GM21360 (cell line): ENCODE measurements at regions not wholly inside any gene's neighbourhood (a gene's known extent, or its start where the extent isn't known, plus 50 kb on each side); places are given as distances from the start of the nearest gene placed in this dataset.
"Not testable (repeated sequence)": the region's sequence is repeated elsewhere in the genome, so short reads cannot be mapped to it uniquely, and the experiment has no call there.

ENCODE experiments used
- ATAC-seq: cut with Tn5 transposase; IDR thresholded peaks from one replicate; pipeline ENCODE4 v1.9.1; 2021; ENCODE audit warnings: mild to moderate bottlenecking, moderate library complexity; ENCODE audit not compliant: unreplicated experiment

GRCh38 chr4:138639018-138639741 lies 376.4 kb upstream of the NOCT start:
- no peak for ATAC-seq

DNA sequence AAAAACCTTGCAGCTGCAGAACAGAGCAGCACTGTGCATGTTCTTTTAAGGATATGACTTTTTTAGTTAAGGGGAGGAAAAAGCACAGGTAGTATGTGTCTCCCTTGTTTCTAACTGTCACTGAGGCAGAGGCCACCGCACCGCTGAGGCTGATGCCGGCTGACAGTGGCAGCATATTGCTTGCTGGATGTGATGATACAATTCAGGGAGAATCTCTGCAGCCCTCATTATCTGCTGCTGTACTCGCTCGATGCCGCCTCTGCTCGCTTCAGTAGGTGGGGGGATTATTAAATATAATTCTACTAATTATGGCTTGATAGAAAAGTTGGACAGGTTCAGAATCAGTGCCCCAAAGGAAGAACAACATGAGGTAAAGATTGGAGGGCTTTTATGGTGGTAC lies 378.8 kb upstream of the NOCT start:
- ATAC-seq, result no peak

- ATAC-seq, result no peak
These were observed 380.7 kb upstream of the NOCT start for GRCh38 chr4:138634915-138635314.

- no peak for ATAC-seq
These were observed 382.0 kb upstream of the NOCT start for GRCh38 chr4:138633580-138633904.

DNA sequence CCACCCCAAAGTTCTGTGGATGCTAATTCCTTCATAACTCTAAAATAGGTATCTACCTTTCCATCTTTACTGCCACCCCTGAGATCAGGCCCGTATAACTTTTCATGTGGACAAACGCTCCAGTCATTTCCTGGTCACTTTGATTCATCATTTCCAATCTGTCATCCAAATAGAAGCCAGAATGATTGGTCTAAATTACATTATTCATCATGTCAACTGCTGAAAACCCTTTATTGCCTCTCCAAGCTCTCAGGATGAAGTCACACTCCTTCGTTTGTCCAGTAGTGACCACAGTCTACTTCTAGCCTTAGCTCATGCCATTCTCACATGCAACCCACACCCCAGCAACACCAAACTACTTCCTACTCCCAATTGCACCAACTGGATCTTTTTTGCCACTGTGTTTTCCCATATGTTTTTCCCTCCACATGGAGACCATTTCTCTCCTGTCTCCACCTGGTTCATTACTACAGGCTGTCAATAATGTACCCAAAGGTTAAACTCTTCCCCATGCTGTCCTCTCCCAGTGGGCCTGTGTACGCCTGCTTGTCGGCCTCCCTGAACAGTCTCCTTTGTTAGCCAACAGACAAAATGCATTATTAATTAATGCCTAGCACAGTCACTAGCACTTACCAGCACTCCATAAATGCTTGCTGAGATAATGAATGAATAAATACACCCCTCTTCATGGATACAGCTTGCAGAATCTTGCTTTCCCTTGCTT lies 382.6 kb upstream of the NOCT start:
- ATAC-seq, result no peak

- no peak for ATAC-seq
These were observed 384.9 kb upstream of the NOCT start for GRCh38 chr4:138630666-138631065.

- no peak for ATAC-seq
These were observed 385.9 kb upstream of the NOCT start for GRCh38 chr4:138629669-138630068.

DNA sequence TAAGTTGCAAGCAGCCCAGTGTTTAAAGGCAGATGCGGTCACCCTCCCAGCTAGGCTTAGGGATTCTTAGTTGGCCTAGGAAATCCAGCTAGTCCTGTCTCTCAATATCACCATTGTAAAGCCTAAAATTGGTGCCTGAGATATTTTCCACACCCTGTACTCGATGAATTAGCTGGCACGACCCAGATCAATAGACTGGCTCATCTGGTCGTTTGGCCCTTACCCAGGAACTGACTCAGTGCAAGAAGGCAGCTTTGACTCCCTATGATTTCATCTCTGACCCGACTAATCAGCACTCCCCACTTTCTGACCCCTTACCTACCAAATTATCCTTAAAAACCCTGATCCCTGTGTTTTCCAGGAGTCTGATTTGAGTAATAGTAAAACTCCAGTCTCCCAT lies 384.9 kb upstream of the SLC7A11 start:
- ATAC-seq, result no peak

- ATAC-seq, result not testable (repeated sequence)
These were observed 380.2 kb upstream of the SLC7A11 start for GRCh38 chr4:138622362-138622761.

DNA sequence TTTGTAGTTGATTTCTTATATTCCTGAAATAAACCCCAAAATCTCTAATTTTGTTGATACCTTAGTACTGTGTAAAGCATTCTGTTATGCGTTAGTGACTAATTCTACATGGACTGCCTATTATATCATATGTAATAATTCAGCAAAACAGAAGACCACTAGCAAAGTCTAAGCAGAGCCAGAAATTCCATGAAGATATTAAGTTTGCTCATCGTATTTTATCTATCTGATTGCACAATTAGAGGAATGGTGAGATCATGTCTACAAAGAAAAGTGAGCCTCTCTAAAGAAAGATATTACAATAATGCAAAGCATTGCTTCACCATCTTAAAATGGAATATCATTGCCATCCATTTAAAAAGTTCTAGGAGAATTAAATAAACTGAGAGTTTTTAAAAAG lies 374.6 kb upstream of the SLC7A11 start:
- no peak for ATAC-seq

DNA sequence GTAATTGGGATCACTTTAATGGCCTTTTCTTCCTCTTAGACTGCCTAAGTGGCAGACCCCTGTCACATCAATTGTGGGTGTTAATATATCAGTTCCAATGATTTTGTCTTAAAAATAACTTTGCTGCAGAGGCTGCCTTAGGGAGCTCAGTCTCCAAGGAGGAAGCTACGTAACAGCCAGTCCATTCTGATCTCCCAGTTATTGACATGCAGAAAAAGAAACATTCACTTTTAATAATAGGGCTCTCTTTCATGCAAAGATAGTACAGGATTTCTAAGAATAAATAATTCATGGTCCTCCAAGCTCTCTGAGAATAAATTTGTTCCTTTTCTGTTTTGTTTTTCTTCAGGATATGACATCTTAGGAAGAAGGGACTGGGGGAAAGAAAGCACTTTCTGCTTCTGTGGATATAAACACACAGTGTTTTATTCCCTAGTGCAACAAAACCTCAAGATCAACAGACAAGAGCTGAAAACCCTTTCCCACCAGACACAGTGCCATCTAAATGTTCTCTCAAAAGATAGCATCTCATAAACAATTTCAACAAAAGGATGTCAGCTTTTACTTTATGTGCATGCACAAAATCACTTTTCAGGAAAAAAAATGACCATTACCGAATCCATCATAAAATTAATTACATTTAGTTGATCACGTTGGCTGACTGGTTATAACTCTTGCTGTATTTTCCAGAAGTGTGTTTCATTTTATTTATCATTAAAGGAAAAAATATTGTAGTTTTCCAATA lies 372.4 kb upstream of the SLC7A11 start:
- ATAC-seq, result no peak

- ATAC-seq, result no peak
These were observed 370.3 kb upstream of the SLC7A11 start for GRCh38 chr4:138612428-138612827.

DNA sequence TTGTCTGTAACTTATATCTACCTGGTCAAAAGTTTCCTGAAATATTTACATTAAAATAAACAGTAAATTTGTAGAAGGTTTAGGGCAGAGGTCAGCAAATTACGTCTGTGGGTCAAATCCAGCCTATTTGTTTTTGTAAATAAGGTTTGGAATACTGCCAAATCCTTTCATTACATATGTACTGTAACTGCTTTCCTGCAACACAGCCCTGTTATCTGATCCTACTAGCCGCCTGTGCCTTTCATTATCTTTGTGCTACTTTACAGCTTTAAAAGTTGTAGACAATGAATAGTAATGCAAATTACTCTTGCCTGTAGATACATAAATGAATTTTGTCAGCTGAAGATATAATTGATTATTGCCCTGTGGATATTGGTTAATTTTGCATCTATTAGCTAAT lies 369.6 kb upstream of the SLC7A11 start:
- ATAC-seq, result no peak

GRCh38 chr4:138611017-138611416 lies 368.9 kb upstream of the SLC7A11 start:
- no peak for ATAC-seq

- peak; percentile 90 for ATAC-seq
These were observed 367.8 kb upstream of the SLC7A11 start for GRCh38 chr4:138609943-138610350.

- no peak for ATAC-seq
These were observed 362.4 kb upstream of the SLC7A11 start for GRCh38 chr4:138604556-138604955.

GRCh38 chr4:138602664-138603063 lies 360.5 kb upstream of the SLC7A11 start:
- no peak for ATAC-seq

- ATAC-seq, result peak; percentile 79
These were observed 357.8 kb upstream of the SLC7A11 start for GRCh38 chr4:138599965-138600364.

DNA sequence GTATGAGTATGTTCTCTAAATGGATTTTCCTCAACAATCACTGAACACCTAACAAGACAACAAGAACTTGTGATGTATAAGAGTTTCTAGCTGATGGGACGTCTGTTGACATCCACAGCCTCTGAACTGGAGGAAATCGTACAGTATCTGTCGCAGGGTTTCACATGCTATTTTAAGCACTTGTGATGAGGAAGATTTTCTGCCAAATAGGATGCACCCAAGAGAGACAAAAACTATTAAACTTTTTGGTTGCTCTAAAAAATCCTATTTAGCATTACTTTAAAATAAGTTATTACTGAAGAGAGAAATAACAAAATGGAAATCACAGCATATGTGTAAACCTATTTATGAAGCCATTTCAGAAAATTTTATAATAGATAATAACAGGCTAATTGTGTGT lies 356.1 kb upstream of the SLC7A11 start:
- ATAC-seq, result no peak

DNA sequence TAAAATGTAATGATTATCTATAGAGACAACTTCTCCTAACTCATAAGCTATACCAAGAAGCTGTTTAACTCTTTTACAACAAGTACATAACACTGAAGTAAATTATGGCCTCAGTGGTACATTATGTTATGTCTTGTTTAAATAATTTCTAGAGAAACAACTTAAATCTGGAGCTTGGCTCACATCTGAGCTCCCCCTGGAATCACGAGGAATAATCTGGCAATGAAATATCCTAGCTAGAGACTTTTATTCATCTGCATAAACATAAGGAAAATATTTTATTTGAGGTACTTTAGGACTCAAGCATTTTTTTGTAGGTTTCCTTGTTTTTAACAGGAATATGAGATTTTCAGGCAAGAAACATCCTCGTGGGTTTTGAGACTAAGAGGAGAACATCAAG lies 354.7 kb upstream of the SLC7A11 start:
- no peak for ATAC-seq

- no peak for ATAC-seq
These were observed 353.7 kb upstream of the SLC7A11 start for GRCh38 chr4:138595731-138596460.
